Right lobe of liver (tissue), 4 donors: ENCODE measurements at regions not wholly inside any gene's neighbourhood (a gene's known extent, or its start where the extent isn't known, plus 50 kb on each side); places are given as distances from the start of the nearest gene placed in this dataset.

Experiments
- POLR2A ChIP-seq: fragments of 450-650 bp; IDR thresholded peaks from one replicate; pipeline ENCODE4 v1.6.1; 2017; ENCODE audit warnings: antibody characterized with exemption, mild to moderate bottlenecking
- TF ChIP-seq, protein P1 (sequence below), 4 donors: fragments of 200-600 bp in 3 of 4; fragments of 450-650 bp in 1 of 4; IDR thresholded peaks; one replicate each; pipeline versions ENCODE4 v1.5.1 to v1.8.0; 2016 to 2022; ENCODE audit warnings: antibody characterized with exemption in 4 of 4, mild to moderate bottlenecking in 2 of 4
- donor health status: DM: no; HTN: no; CAD: no.
- donor health status: DM: no; HTN: no; CAD: no.
- donor health status: DM: no; HTN: yes; CAD: no.

DNA sequence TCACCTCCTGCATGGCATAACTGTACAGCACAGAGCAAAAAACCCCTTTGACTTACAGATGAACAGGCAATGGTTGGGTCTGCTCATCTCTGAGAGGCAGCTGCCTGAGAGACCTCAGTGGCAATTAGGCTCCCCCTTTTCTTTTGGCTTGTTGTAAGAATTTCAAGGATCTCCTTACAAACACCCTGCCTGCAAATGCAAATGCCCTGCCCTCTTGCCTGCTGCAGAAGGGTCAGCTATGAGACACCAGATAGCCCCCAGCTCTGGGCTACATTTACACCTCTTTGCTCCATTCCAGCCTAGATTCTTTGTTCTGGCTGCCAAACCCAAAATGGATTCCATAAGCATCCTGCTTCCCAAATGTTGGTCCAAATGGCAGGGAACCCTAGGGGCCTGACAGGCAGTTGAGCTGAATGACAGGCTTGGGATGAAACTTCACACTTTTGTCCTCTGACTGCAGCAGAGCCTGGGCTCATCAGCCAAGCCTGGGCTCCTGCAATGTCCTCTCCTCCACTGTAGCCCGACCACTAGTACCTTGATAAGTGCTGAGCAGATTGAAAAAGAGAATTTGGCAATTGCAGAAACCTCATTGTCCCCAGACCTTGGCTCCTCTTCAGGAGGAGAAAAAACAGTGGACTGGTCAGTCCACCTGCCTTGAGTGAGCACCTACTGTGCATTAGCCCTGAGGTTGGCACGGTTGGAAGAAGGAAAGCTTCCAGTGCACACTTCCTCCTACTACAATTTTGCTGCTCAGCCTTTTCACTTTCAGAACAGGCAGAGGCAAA, 678.3 kb downstream of the BCL11A start:
- TF ChIP-seq, protein P1, sequence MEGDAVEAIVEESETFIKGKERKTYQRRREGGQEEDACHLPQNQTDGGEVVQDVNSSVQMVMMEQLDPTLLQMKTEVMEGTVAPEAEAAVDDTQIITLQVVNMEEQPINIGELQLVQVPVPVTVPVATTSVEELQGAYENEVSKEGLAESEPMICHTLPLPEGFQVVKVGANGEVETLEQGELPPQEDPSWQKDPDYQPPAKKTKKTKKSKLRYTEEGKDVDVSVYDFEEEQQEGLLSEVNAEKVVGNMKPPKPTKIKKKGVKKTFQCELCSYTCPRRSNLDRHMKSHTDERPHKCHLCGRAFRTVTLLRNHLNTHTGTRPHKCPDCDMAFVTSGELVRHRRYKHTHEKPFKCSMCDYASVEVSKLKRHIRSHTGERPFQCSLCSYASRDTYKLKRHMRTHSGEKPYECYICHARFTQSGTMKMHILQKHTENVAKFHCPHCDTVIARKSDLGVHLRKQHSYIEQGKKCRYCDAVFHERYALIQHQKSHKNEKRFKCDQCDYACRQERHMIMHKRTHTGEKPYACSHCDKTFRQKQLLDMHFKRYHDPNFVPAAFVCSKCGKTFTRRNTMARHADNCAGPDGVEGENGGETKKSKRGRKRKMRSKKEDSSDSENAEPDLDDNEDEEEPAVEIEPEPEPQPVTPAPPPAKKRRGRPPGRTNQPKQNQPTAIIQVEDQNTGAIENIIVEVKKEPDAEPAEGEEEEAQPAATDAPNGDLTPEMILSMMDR (IDR thresholded peaks at IDR 0.05) = no peak
- no peak for TF ChIP-seq POLR2A
